ENCODE measurements at regions not wholly inside any gene's neighbourhood (a gene's known extent, or its start where the extent isn't known, plus 50 kb on each side); places are given as distances from the start of the nearest gene placed in this dataset.

- no peak overlapping the region for H3K27ac ChIP-seq
- H3K4me2 ChIP-seq = no peak overlapping the region
- H3K9me3 ChIP-seq (ENCODE audit: low read depth) = no peaks in the 10 kb centered on the region
- TF ChIP-seq EZH2phosphoT487 (IDR thresholded peaks at IDR 0.05; ENCODE audit: low read depth, severe bottlenecking, unreplicated experiment) (no peak), EZH2 (IDR thresholded peaks at IDR 0.05; ENCODE audit: borderline replicate concordance) (no peak), CTCF (IDR thresholded peaks at IDR 0.05; ENCODE audit: poor library complexity) (no peak)
- H3K79me2 ChIP-seq = no peaks in the 10 kb centered on the region
- WGBS (ENCODE audit: low lambda C conversion rate, missing lambda C conversion rate) = 60% methylated on average over 2 of the region's 2 CpGs
- no peaks in the 10 kb centered on the region for H3K4me1 ChIP-seq (ENCODE audit: insufficient read depth)
- H3K4me3 ChIP-seq = no peak overlapping the region
- H3K9me2 ChIP-seq (replicated peaks; ENCODE audit: insufficient read depth) = no peaks in the 10 kb centered on the region
- no peaks in the 10 kb centered on the region for H3K36me3 ChIP-seq (replicated peaks; ENCODE audit: insufficient read depth, low read depth)
- H3K27me3 ChIP-seq = no peaks in the 10 kb centered on the region
- no peaks in the 10 kb centered on the region for H4K20me1 ChIP-seq (ENCODE audit: insufficient read depth, poor library complexity, severe bottlenecking)
- no peak overlapping the region for H2AFZ ChIP-seq
- DNase-seq (ENCODE audit: low spot score) = no peak
Measured at GRCh38 chr13:85742355-85742754, 56.9 kb downstream of the SLITRK6 start.

- Histone ChIP-seq H3K9me3 (ENCODE audit: low read depth) (no peaks in the 10 kb centered on the region), H3K36me3 (replicated peaks; ENCODE audit: insufficient read depth, low read depth) (no peaks in the 10 kb centered on the region), H3K27ac (no peak overlapping the region), H3K4me3 (no peak overlapping the region), H3K4me2 (no peak overlapping the region), H3K27me3 (no peaks in the 10 kb centered on the region), H3K9me2 (replicated peaks; ENCODE audit: insufficient read depth) (no peaks in the 10 kb centered on the region), H4K20me1 (ENCODE audit: insufficient read depth, poor library complexity, severe bottlenecking) (no peaks in the 10 kb centered on the region), H3K4me1 (ENCODE audit: insufficient read depth) (no peaks in the 10 kb centered on the region), H3K79me2 (no peaks in the 10 kb centered on the region), H2AFZ (no peak overlapping the region)
- TF ChIP-seq EZH2 (IDR thresholded peaks at IDR 0.05; ENCODE audit: borderline replicate concordance) = no peak
- no peak for TF ChIP-seq EZH2phosphoT487 (IDR thresholded peaks at IDR 0.05; ENCODE audit: low read depth, severe bottlenecking, unreplicated experiment)
- no peak for TF ChIP-seq CTCF (IDR thresholded peaks at IDR 0.05; ENCODE audit: poor library complexity)
- DNase-seq (ENCODE audit: low spot score) = no peak
- WGBS (ENCODE audit: low lambda C conversion rate, missing lambda C conversion rate) = 38% methylated on average over 3 of the region's 3 CpGs
Measured at GRCh38 chr13:85741017-85741416, 58.2 kb downstream of the SLITRK6 start.

GRCh38 chr13:85738696-85739320 lies 60.4 kb downstream of the SLITRK6 start:
- Histone ChIP-seq H3K79me2 (no peaks in the 10 kb centered on the region), H3K9me3 (ENCODE audit: low read depth) (no peaks in the 10 kb centered on the region), H3K36me3 (replicated peaks; ENCODE audit: insufficient read depth, low read depth) (no peaks in the 10 kb centered on the region), H2AFZ (no peak overlapping the region), H3K27ac (no peak overlapping the region), H3K4me2 (no peak overlapping the region), H3K4me1 (ENCODE audit: insufficient read depth) (no peaks in the 10 kb centered on the region), H3K4me3 (no peak overlapping the region), H4K20me1 (ENCODE audit: insufficient read depth, poor library complexity, severe bottlenecking) (no peaks in the 10 kb centered on the region), H3K9me2 (replicated peaks; ENCODE audit: insufficient read depth) (no peaks in the 10 kb centered on the region), H3K27me3 (no peaks in the 10 kb centered on the region)
- TF ChIP-seq EZH2phosphoT487 (IDR thresholded peaks at IDR 0.05; ENCODE audit: low read depth, severe bottlenecking, unreplicated experiment) (no peak), CTCF (IDR thresholded peaks at IDR 0.05; ENCODE audit: poor library complexity) (no peak), EZH2 (IDR thresholded peaks at IDR 0.05; ENCODE audit: borderline replicate concordance) (no peak)
- 71% methylated on average over 9 of the region's 9 CpGs for WGBS (ENCODE audit: low lambda C conversion rate, missing lambda C conversion rate)
- DNase-seq (ENCODE audit: low spot score) = no peak
